ENCODE measurements at regions not wholly inside any gene's neighbourhood (a gene's known extent, or its start where the extent isn't known, plus 50 kb on each side); places are given as distances from the start of the nearest gene placed in this dataset.

DNA sequence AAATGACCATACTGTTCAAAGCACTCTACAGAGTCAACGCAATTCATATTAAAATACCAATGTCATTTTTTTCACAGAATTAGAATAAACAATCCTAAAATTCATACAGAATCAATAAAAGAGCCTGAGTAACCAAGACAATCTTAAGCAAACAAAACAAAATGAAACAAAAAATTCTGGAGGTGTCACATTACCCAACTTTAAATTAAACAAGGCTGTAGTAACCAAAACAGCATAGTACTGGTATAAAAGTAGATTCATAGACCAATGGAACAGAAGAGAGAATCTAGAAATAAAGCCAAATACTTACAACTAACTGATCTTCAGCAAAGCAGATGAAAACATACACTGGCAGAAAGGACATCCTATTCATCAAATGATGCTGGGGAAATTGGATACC, 346.9 kb upstream of the JAG1 start:
- TF ChIP-seq POLR2A (IDR thresholded peaks at IDR 0.05; ENCODE audit: low read depth, low read length) (no peak), CEBPB (IDR thresholded peaks at IDR 0.05; ENCODE audit: low read depth, low read length) (no peak)
- TF ChIP-seq, protein P1, sequence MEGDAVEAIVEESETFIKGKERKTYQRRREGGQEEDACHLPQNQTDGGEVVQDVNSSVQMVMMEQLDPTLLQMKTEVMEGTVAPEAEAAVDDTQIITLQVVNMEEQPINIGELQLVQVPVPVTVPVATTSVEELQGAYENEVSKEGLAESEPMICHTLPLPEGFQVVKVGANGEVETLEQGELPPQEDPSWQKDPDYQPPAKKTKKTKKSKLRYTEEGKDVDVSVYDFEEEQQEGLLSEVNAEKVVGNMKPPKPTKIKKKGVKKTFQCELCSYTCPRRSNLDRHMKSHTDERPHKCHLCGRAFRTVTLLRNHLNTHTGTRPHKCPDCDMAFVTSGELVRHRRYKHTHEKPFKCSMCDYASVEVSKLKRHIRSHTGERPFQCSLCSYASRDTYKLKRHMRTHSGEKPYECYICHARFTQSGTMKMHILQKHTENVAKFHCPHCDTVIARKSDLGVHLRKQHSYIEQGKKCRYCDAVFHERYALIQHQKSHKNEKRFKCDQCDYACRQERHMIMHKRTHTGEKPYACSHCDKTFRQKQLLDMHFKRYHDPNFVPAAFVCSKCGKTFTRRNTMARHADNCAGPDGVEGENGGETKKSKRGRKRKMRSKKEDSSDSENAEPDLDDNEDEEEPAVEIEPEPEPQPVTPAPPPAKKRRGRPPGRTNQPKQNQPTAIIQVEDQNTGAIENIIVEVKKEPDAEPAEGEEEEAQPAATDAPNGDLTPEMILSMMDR (conservative IDR thresholded peaks at IDR 0.05; ENCODE audit: low read depth, low read length) = no peak
- TF ChIP-seq, protein P2, sequence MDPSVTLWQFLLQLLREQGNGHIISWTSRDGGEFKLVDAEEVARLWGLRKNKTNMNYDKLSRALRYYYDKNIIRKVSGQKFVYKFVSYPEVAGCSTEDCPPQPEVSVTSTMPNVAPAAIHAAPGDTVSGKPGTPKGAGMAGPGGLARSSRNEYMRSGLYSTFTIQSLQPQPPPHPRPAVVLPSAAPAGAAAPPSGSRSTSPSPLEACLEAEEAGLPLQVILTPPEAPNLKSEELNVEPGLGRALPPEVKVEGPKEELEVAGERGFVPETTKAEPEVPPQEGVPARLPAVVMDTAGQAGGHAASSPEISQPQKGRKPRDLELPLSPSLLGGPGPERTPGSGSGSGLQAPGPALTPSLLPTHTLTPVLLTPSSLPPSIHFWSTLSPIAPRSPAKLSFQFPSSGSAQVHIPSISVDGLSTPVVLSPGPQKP (IDR thresholded peaks at IDR 0.05; ENCODE audit: borderline replicate concordance, low read depth, low read length) = no peak
